GM23248 (cell line): ENCODE measurements at regions not wholly inside any gene's neighbourhood (a gene's known extent, or its start where the extent isn't known, plus 50 kb on each side); places are given as distances from the start of the nearest gene placed in this dataset.

Experiments used
- DNase-seq: peaks from one replicate; pipeline ENCODE4 v3.0.0-alpha.2; 2015
- H2AFZ ChIP-seq: fragments of 200-600 bp; sonication (generic); 2 replicates; pipeline ENCODE4 v1.6.1; 2016; ENCODE audit warnings: antibody characterized with exemption
- H3F3A ChIP-seq: fragments of 200-600 bp; sonication (generic); 2 replicates; pipeline ENCODE4 v1.6.1; 2016; ENCODE audit warnings: mild to moderate bottlenecking, antibody characterized with exemption, mixed run types; ENCODE audit not compliant: insufficient read depth
- H3K27ac ChIP-seq: fragments of 200-600 bp; sonication (generic); 2 replicates; pipeline ENCODE4 v1.5.1; 2016; ENCODE audit warnings: mild to moderate bottlenecking
- H3K27me3 ChIP-seq: fragments of 200-600 bp; sonication (generic); replicated peaks from 2 replicates; pipeline ENCODE4 v1.6.1; 2016; ENCODE audit warnings: mild to moderate bottlenecking; ENCODE audit not compliant: insufficient read depth
- H3K36me3 ChIP-seq: fragments of 200-600 bp; sonication (generic); 2 replicates; pipeline ENCODE4 v1.6.1; 2016; ENCODE audit warnings: low read depth, mild to moderate bottlenecking
- H3K4me1 ChIP-seq: fragments of 200-600 bp; sonication (generic); 2 replicates; pipeline ENCODE4 v1.6.1; 2016; ENCODE audit warnings: mild to moderate bottlenecking; ENCODE audit not compliant: insufficient read depth
- H3K4me2 ChIP-seq: fragments of 200-600 bp; sonication (generic); one replicate; pipeline ENCODE4 v1.6.1; 2016; ENCODE audit warnings: mild to moderate bottlenecking; ENCODE audit not compliant: unreplicated experiment
- H3K4me3 ChIP-seq: fragments of 200-600 bp; sonication (generic); 2 replicates; pipeline ENCODE4 v1.5.1; 2016; ENCODE audit warnings: mild to moderate bottlenecking
- H3K79me2 ChIP-seq: fragments of 200-600 bp; sonication (generic); 2 replicates; pipeline ENCODE4 v1.6.1; 2016; ENCODE audit warnings: mild to moderate bottlenecking; ENCODE audit not compliant: insufficient read depth
- H3K9ac ChIP-seq: fragments of 200-600 bp; sonication (generic); 2 replicates; pipeline ENCODE4 v1.6.1; 2016; ENCODE audit warnings: mild to moderate bottlenecking
- H3K9me2 ChIP-seq: fragments of 200-600 bp; sonication (generic); 2 replicates; pipeline ENCODE4 v1.6.1; 2016; ENCODE audit warnings: mixed run types, mild to moderate bottlenecking, moderate library complexity; ENCODE audit not compliant: insufficient read depth
- H3K9me3 ChIP-seq: fragments of 200-600 bp; sonication (generic); one replicate; pipeline ENCODE4 v1.6.1; 2017; ENCODE audit warnings: low read depth
- H4K20me1 ChIP-seq: fragments of 200-600 bp; sonication (generic); 2 replicates; pipeline ENCODE4 v1.6.0; 2016; ENCODE audit not compliant: insufficient read depth
- EZH2 ChIP-seq: fragments of 200-600 bp; sonication (generic); IDR thresholded peaks from 2 replicates; pipeline ENCODE4 v1.6.1; 2018; ENCODE audit warnings: antibody characterized with exemption, mild to moderate bottlenecking; ENCODE audit not compliant: insufficient read depth, poor library complexity, severe bottlenecking
- EZH2phosphoT487 ChIP-seq: fragments of 200-600 bp; sonication (generic); IDR thresholded peaks from 2 replicates; pipeline ENCODE4 v1.6.1; 2018; ENCODE audit warnings: antibody characterized with exemption, moderate library complexity, mild to moderate bottlenecking, low read depth; ENCODE audit not compliant: insufficient read depth
- WGBS, 2 experiments: methylation state at CpG; one replicate each; pipeline ENCODE4 v1.1.6; 2015 to 2017; ENCODE audit warnings: low lambda C conversion rate in 2 of 2, low coverage in 1 of 2; ENCODE audit errors: missing lambda C conversion rate in 2 of 2; 5-methylcytosine and 5-hydroxymethylcytosine counted together
- in situ Hi-C: fragments of 300-500 bp; cut with MboI; formaldehyde crosslinking; loops from 2 replicates; pipeline ENCODE4 v1.15.0; 2020

DNA sequence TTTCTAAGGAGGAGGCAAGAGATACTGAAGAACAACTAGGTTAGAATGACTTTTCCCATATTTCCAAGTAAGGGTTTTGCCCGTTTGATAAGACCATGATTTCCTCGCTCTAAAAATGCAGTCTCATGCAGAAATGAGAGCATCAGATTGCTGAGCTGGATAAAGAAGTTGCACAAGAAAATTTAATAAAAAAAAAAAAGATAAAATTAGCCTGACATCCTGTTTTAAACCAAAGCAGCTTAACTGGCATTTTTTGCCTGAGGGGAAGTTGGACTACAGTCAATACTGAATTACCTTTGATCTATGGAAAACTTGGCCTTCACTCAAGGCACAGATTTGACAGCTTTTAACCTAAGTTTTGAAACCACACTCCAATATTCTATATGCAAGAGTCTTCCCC, 208.4 kb downstream of the GASK1B start:
- H3K27me3 ChIP-seq: no peaks in the 10 kb centered on the region
- WGBS, 2 experiments: 61 to 71% methylated on average over 2 of the region's 2 CpGs
- no peaks in the 10 kb centered on the region for H3F3A ChIP-seq
- H3K4me2 ChIP-seq: no peak overlapping the region
- no peaks in the 10 kb centered on the region for H3K9me2 ChIP-seq
- no peaks in the 10 kb centered on the region for H3K36me3 ChIP-seq
- TF ChIP-seq EZH2phosphoT487: no peak
- no peak for TF ChIP-seq EZH2
- no peaks in the 10 kb centered on the region for H3K79me2 ChIP-seq
- in situ Hi-C loops: loop anchor here (25.0 kb wide), 1 partner anchor 1502 kb away; no protein-coding TSS in a partner anchor
- no peak overlapping the region for H3K27ac ChIP-seq
- H3K9me3 ChIP-seq: no peaks in the 10 kb centered on the region
- H4K20me1 ChIP-seq: no peaks in the 10 kb centered on the region
- H2AFZ ChIP-seq: no peak overlapping the region
- no peak for DNase-seq
- no peak overlapping the region for H3K4me3 ChIP-seq
- H3K9ac ChIP-seq: no peak overlapping the region
- H3K4me1 ChIP-seq: no peaks in the 10 kb centered on the region

DNA sequence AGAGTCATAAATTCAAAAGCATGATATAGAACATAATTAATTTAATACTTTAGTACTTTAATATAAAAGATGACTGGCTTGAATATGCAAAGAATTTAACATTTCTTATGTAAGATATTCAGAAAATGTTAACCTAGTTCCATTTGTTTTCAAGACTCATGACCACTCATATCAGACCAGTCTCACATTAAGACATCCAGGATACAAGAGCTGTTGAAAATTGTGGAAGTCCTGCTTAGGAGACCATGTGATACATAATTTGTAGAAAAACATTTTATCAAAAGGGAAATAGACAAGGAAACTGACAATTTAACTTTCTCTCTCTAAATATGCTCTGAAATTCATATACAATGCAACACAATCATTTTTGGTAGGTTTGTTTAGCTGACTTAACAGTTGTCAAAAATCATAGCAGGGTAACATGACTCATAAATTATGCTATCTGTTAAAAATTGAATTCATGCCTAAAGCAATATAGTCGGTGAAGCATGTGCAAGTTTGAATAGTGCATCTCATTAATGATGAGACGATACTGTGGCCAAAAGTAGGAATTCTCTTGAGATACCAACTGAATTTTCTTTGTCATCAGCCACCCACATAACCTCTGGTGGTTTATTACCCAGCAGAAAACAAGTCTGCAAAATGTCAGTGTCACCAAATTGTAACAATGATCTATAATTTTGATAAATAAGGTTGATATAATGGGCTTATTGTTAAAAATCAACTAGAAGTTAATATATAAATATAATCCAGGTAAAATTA, 211.4 kb downstream of the GASK1B start:
- 50 to 55% methylated on average over 2 of the region's 2 CpGs for WGBS, 2 experiments
- Histone ChIP-seq H3K79me2 (no peaks in the 10 kb centered on the region), H3K36me3 (no peaks in the 10 kb centered on the region), H3K27me3 (no peaks in the 10 kb centered on the region; the same call in 1 of the 2 replicates), H3K9me3 (no peaks in the 10 kb centered on the region), H3K4me3 (no peak overlapping the region), H3K27ac (no peak overlapping the region), H3F3A (no peaks in the 10 kb centered on the region), H4K20me1 (no peaks in the 10 kb centered on the region), H3K4me1 (no peaks in the 10 kb centered on the region), H3K4me2 (no peak overlapping the region), H2AFZ (no peak overlapping the region), H3K9ac (no peak overlapping the region), H3K9me2 (no peaks in the 10 kb centered on the region)
- DNase-seq: no peak
- in situ Hi-C loops: loop anchor here (25.0 kb wide), 1 partner anchor 1499 kb away; no protein-coding TSS in a partner anchor
- TF ChIP-seq EZH2phosphoT487: no peak
- TF ChIP-seq EZH2: no peak

DNA sequence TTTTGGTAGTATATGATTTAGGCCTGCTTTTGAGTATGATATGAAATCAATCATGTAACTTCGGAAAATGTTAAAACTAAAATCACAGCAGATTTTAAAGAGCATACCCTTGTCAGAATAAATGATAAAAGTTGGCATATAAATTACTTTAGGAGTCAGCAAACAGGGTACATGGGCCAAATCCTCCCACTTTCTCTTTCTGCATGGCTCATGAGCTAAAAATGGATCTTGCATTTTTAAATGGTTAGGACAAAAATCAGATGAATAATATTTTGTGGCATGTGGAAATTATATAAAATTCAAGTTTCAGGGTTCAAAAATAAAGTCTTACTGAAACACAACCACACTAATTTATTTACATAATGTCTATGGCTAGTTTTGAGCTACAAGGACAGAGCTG, 214.9 kb downstream of the GASK1B start:
- H3K4me2 ChIP-seq: no peak overlapping the region
- no peaks in the 10 kb centered on the region for H3K9me3 ChIP-seq
- H3K9ac ChIP-seq: no peak overlapping the region
- WGBS, 2 experiments: 37 to 50% methylated on average over 1 of the region's 1 CpG
- H4K20me1 ChIP-seq: no peaks in the 10 kb centered on the region
- no peaks in the 10 kb centered on the region for H3K9me2 ChIP-seq
- no peaks in the 10 kb centered on the region for H3F3A ChIP-seq
- no peak for DNase-seq
- H2AFZ ChIP-seq: no peak overlapping the region
- no peaks in the 10 kb centered on the region; the same call in 1 of the 2 replicates for H3K27me3 ChIP-seq
- H3K36me3 ChIP-seq: no peaks in the 10 kb centered on the region
- TF ChIP-seq EZH2phosphoT487: no peak
- TF ChIP-seq EZH2: no peak
- no peaks in the 10 kb centered on the region for H3K79me2 ChIP-seq
- H3K4me3 ChIP-seq: no peak overlapping the region
- H3K27ac ChIP-seq: no peak overlapping the region
- in situ Hi-C loops: loop anchor here (25.0 kb wide), 1 partner anchor 1496 kb away; no protein-coding TSS in a partner anchor
- H3K4me1 ChIP-seq: no peaks in the 10 kb centered on the region

DNA sequence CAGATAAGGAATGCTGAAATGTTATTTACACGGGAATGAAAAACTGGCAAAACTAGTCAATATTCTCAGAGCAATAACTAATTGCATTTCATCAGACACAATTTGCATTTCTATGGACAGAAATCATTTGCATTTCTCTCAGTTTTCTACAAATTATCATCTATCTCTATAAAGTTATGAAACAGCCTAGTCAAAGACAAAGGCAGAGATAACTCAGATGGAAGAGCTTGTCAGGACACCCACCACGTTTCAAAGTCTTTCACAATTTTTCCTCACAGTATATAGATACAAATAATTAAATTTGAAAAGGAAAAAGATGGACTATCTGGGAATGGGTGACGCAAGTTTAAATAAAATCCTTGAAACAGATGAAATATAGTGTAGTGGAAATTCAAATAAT, 230.8 kb downstream of the GASK1B start:
- DNase-seq: no peak
- 23 to 24% methylated on average over 3 of the region's 3 CpGs for WGBS, 2 experiments
- TF ChIP-seq EZH2phosphoT487 (no peak), EZH2 (no peak)
- no peaks in the 10 kb centered on the region for H4K20me1 ChIP-seq
- H3K4me3 ChIP-seq: no peak overlapping the region
- H3K9ac ChIP-seq: no peak overlapping the region
- no peak overlapping the region for H2AFZ ChIP-seq
- H3K4me1 ChIP-seq: no peaks in the 10 kb centered on the region
- no peaks in the 10 kb centered on the region for H3K79me2 ChIP-seq
- no peak overlapping the region for H3K4me2 ChIP-seq
- no peaks in the 10 kb centered on the region for H3F3A ChIP-seq
- no peak overlapping the region for H3K27ac ChIP-seq
- H3K9me2 ChIP-seq: no peaks in the 10 kb centered on the region
- no peaks in the 10 kb centered on the region for H3K36me3 ChIP-seq
- H3K27me3 ChIP-seq: no peaks in the 10 kb centered on the region; the same call in 1 of the 2 replicates
- no peaks in the 10 kb centered on the region for H3K9me3 ChIP-seq
- in situ Hi-C loops: no loop called here
